ENCODE measurements at regions not wholly inside any gene's neighbourhood (a gene's known extent, or its start where the extent isn't known, plus 50 kb on each side); places are given as distances from the start of the nearest gene placed in this dataset.

- no peak for DNase-seq
Measured at GRCh38 chr11:28439403-28439802, 331.2 kb downstream of the METTL15 start.

GRCh38 chr11:28420099-28420498 lies 311.9 kb downstream of the METTL15 start:
- no peak for DNase-seq

GRCh38 chr11:28417601-28418323 lies 309.6 kb downstream of the METTL15 start:
- DNase-seq, result no peak

- DNase-seq, result no peak
Measured at GRCh38 chr11:28412029-28412428, 303.8 kb downstream of the METTL15 start.

- no peak for DNase-seq
Measured at GRCh38 chr11:28401446-28401845, 293.3 kb downstream of the METTL15 start.

- no peak for DNase-seq
Measured at GRCh38 chr11:28400331-28401100, 292.3 kb downstream of the METTL15 start.

GRCh38 chr11:28393348-28393747 lies 285.2 kb downstream of the METTL15 start:
- no peak for DNase-seq

GRCh38 chr11:28384418-28384817 lies 276.2 kb downstream of the METTL15 start:
- DNase-seq, result no peak

GRCh38 chr11:28383456-28383855 lies 275.3 kb downstream of the METTL15 start:
- no peak for DNase-seq
